DMS 273 treated with DMSO at 0.1 percent for 48 hours (cell line): ENCODE measurements at regions not wholly inside any gene's neighbourhood (a gene's known extent, or its start where the extent isn't known, plus 50 kb on each side); places are given as distances from the start of the nearest gene placed in this dataset.

Experiments used
- DNase-seq: peaks from one replicate; lab custom pipeline; 2025; lab: John Stamatoyannopoulos, UW

DNA sequence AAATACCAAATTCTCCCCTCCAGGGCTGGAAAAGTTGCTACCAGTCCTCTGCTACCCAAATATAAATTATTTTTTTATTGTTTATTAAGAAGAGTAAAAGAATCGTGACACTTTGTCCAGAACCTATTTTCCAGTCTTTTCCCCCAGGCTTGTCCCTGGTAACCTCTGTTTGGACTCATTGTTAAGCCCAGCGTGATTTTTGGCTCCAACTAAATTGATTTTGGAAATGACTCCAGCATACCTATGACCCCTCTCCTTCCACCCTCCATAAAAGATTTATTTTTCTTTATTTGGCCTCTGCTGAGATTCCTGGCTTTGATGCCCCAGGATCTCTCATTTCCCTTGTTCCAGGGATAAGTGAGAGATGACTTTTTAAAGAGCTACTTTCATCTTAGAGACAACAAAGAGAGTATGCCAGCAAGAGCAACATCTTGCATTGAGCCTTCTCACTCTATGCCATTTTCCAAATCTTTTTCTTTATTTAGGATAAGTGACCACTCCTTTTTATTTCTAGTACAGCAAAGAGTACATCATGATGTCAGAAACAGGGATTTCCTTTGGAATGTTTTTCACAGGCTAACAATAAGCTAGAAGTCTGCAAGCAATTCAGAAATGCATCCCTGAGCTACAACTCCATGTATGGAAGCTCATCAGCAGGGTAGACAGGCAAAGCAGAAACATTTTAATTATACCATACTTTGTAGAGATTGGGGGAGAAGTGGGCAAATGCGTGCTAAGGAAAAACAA lies 75.8 kb downstream of the DAD1 start:
- no peak for DNase-seq

DNA sequence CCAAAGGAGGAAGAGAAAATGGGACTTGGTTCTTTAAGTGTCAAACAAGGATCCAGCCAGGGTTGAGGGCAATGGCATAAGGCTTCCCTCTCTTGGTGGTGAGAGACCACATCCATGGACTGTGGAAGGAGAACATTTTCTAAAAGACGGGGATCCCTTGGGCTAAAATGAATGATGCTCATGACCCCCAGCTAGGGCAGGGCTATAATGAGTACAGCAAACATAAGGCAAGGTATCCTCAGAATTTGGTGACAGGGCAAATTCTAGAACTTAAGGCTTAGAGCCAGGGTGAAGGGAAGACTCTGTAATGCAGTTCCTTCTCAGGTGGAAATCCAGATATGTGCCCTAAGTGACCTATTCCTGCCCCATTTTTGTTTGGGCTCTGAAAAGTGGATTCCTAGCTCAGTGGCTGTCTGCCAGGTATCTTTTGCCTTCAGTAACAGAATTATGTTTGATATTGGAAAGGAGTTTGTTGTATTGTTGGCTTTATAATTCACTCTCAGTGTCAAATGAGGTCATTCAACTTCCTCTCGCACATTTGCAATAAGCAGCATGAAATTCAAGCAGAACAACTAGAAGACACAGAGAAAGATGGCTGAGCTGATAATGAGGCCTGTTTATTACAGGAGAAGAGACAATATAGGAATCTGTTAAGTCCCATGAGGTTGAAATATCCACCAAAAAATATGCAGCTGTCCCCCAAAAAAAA lies 76.8 kb downstream of the DAD1 start:
- no peak for DNase-seq

DNA sequence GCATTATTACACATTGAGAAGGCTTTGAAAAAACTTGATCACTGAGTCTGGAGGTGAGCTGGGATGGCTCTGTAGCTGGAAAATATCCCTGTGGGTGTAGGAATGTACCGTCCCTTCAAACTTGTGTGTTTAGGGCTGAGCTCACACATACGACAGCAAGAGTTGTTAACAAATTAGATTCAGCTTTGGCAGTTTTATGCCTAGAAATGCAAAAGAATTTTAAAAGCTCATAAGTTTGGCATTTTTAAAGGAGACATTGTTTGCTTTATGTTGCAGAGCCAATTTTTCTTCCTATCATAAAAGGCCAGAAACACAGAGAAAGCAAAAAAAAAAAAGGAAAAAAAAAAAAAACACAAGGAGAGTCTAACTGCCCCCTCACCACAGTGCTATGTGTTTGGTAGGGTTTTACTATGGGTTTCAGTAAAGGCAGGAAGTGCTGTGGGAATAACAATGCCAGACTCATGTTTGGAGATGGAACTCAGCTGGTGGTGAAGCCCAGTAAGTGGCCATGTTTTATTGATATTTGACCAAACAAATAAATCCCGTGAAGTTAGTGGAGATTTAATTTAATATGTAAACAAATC lies 78.4 kb downstream of the DAD1 start:
- DNase-seq: no peak

DNA sequence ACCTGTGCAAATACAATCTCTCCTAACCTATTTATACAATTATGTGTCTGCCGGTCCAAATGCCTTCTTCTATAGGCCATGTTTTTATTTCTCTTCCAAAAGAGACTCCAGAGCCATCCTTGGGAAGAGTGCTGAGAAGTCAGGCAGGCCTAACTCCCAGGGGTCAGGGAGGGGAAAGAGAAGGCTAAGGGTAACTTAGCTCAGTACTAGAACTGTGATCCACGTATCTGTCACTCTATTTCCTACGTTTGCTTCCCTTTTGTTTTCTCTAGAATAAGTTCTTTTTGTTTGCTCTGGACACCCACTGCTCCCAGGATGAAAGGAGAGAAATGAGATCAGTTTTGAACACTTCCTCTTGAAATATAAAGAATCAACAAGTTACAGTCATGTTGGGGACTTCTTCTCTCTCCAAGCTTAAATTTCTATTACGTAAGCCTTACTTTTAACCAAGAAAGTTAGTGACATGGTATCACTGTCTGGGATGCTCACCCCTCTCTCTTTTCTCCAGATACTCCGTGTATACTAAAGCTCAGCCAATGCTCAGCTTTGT lies 79.2 kb downstream of the DAD1 start:
- no peak for DNase-seq

DNA sequence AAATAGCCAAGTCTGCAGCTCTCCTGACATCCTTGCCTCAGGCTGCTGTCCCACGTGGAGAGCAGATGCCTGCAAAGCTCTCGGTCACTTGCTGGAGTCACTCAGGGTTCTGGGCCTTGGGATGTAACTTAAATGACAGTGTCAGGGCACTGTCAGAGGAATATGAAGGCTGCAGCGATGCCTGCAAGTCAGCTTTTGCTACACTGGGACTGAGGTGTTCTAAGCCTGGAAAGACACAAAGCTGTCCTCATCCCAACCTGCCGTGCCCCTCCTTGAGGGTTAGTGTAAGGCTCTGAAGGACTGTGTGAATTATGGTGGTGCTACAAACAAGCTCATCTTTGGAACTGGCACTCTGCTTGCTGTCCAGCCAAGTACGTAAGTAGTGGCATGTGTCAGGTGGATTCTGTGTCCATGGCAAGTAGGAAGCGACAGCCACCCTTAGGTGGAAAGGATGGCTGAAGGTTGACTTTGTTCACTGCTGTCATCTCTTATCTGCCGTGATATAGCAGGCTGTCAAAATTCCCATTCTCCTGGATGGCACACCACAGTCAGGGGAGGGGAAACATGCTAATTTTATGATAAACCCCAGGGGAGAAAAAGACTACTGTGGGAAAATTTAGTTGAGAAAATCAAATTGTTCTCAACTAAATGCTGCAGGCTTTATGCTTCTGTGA lies 79.9 kb downstream of the DAD1 start:
- no peak for DNase-seq

DNA sequence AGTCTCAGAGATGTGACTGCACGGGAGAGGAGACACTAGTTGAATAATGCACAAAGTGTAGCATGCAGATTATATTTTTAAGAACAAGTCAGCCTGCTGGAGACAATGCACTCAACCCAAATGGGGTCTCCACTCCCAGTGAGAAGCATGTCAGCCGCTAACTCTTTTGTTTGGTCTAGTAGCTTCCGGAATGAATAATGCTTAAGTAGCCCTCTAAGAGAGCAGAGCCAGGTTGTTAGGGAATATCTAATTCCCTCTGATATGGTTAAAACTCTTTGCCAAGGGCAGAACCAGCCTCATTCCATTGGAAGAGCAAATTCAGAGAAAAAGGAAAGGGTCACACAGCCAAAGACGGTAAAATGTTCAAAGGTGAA lies 80.4 kb downstream of the DAD1 start:
- no peak for DNase-seq

DNA sequence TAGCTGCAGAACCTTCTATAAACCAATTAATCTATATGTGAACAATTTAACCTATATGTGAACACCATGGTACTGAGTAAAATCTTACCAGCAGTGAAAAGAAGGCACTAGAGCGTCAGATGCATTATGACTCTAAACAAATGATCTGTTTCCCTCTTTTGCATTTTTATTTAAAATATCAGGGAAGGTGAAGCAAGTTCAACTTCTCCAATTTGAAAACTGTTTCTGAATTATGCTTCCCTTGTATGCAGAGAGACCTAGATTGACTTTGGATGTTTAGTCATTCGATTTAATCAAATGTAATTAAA lies 80.9 kb downstream of the DAD1 start:
- DNase-seq: no peak

DNA sequence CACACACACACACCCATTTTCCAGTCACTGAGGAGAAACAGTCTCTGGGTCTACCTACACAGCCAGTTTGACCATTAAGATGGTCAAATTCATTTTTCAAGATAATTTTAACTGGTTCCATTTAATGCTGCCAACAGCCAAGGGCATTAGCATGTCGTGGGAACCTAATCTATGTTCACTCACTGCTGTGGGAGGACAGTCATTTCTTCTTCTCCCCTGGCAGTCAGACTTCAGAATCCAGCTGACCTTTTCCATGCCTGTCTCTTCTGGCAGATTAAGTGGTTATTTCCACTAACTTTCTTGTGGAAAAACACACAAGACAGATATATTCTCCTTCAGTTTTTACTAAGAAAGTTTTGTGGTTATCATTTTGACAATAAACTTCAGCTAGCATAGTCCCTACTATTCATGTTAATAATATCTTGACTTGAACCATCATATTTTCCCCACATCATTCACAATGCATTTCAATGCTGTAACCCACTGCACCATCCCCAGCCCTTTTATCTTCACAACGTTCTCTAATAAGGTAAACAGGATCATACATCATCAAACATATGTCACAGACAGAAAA lies 82.2 kb downstream of the DAD1 start:
- DNase-seq: no peak

DNA sequence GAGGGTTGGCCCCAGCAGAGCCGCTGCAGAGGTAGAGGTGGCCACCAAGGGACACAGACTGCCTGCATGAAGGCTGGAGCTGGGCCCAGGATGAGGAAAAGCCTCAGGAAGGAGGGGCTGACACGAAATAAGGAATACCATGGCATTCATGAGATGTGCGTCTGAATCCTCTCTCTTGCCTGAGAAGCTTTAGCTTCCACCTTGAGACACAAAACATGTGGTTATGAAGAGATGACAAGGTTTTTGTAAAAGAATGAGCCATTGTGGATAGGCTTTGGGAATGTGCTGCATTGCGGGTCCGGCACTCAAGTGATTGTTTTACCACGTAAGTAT lies 82.7 kb downstream of the DAD1 start:
- no peak for DNase-seq

DNA sequence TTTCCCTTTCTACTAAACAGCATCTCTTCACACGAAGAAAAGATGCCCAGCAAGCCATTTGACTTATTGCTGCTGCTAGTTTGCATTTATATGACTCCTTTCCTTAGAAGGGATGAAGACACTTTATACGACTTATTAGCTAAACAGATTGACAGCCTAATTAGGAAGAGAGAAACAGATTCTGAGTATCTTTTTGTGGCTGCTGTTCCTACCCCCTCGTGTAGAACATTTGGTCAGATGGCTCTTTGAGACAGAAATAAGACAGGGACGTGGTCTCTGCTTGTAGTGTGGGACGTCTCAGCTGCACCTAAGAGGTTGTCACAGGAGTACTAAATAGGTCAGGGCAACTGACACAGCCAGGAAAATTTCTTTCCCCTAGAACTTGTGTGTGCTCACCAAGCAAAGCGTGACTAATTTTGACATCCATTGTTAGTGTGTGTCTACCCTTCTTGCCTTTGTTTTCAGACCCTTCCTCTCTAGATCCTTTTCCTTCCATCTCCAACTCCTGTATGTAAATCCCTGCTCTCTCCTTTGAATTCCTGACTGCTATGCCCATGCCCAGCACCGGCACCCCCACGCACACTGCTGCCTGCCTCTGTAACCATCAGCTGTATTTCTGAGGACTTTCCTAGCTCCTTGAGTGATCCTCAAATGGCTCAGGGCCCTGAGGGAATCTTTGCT lies 83.2 kb downstream of the DAD1 start:
- no peak for DNase-seq

DNA sequence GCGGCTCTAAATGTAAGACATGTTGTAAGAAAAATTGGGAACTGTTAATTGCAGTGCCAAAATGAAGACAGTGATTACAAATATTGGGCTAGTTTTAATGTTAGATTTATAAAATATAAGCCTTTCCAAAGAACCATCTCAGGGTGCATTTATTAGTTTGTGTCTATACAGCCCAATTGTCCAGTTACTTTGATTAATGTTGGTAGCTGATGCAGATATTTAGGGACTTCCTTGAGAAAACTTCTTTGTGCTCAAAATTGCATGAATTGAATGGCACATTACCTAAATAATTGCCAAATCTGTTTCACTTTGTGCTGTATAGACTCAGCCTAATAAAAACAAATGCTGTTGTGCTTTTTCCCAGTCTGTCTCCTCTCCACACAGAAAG lies 83.7 kb downstream of the DAD1 start:
- DNase-seq: no peak

DNA sequence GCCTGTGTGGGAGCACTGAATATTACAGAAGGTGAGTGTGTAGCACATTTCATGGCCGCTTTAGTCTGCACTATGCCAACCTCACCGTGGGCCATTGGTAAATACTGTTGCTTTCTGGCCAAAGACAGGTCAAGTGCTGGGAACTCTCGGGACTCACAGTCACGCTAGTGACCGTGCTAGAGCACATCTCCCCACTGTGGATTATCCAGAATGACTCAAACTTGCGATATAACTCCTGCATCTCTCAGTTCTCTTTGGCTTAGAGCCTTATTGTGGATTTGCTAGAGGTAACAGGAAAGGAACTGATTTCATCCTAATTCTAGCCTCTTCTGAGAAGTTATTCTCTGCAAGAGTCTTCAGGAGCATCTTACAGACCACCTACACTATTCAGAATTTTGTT lies 86.5 kb downstream of the DAD1 start:
- no peak for DNase-seq

DNA sequence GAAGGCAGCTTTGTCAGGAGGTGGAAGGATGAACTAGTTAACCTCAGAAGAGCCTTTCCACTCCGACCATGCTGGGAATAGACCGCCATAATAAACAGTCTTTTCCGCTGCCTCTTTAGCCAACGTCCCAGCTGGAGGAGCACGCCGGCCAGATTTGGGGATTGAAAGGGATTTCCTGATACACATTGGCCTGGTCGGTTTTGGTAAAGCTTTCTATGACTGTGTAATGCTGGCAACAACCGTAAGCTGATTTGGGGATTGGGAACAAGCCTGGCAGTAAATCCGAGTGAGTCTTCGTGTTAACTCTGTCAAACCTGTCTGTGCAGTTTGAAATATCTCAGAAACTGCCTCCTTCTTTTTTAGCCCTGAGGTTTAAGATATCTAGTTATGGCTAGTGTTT lies 87.0 kb downstream of the DAD1 start:
- DNase-seq: no peak

DNA sequence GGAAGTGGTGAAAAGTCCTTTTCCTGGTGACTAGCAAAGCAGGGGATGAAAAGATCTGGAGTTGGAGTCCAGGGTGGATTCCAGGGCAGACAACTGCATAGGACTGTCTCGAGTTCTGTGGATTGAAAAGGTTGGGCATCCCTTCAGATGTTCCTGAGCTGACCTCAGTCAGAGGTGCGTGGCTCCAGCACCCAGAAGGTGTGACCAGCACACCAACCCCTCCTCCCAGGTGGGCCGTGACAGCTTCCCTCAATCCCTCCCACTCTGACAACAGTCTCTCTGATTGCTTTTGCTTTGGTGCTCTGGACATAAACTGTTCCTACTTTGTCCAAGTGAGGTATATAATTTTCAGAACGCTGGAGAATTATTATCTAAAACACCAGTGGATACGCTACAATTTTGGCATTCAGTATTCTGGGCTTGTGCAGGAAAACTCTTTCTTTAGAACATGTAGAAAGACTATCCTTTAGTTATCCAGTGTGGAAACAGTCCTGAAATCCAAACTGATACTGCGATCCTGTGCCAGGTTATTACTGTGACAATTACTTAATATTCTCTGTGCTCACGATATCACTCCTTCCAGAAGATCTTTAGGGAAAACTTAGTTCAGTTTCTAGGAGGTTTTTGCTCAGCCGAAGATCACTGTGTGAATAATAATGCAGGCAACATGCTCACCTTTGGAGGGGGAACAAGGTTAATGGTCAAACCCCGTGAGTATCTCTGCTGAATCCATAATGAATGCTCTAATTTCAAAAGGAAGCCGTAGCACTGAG lies 87.9 kb downstream of the DAD1 start:
- DNase-seq: no peak

DNA sequence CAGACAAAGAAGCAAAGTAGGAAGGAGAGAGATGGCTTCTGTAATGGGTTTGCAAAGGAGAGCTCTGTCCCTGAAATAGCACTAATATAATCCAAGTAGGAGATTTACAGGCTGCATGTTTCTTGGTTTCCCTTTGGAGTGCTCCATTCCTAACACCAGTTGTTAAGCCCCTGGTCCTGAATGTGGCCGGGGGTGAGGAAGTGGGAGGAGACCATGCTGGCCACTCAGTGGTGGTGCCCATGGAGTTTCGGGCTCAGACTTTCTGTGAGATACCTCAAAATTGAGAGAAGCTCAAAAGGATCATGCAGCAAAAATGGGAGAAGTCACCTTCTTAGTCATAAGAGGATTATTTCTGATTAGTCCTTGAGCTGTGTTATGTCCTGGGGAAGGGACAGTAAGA lies 88.5 kb downstream of the DAD1 start:
- no peak for DNase-seq

DNA sequence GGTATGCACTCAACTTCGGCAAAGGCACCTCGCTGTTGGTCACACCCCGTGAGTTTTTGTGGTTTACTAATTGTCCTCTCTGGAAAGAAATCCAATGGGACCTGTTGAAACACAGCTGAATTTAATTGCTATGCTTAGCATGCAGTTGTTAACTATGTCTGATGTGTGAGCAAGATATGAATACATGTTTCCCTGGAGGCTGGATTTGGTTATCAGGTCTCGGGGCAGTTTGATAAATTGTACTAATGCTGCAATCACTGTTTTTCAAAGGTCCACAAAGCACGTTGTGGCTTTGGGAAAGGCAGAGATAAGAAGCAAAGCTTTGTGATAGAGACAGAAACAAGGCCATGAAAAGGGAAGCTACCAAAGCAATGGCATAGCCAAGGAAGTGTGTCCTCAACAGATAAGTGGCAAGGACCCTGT lies 91.3 kb downstream of the DAD1 start:
- no peak for DNase-seq

DNA sequence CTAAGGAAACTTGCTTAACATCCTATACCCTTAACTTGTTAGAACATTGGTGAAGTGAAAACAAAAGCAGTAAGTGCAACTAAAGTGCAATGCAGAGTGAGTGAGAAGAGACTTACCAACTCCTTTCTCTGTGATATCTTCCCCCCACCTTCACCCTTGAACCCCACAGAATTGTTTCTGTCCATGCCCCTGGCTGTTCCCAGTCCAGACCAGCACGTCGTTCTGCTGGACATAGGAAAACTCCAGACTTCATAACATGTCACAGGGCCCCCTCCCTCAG lies 91.9 kb downstream of the DAD1 start:
- no peak for DNase-seq

DNA sequence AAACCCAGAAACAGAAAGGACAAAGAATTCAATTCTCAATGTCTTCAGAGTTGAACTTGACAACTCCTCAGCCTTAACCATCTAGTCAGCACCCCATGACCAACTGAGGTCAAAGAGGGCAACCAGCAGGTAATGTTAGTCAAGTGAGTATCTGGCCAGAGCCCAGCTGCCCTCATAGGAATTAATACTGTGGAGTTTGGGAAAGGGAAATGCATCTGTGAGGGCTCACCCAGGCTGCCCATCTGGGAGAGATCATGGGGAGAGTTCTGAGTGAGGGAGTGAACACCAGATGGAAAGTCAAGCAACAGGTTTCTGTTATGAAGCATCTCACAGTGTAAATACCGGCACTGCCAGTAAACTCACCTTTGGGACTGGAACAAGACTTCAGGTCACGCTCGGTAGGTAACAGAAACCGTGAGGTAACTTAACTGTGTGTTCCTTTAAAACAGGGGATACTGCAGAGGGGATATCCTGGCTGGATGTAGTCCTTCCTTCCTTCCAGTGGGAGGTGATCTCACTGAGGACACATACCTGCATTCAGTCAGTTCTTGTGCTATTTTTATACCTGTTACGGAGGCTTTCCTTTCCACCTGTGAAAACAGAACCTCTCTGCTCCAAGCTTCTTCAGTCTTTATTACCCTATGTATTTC lies 94.4 kb downstream of the DAD1 start:
- DNase-seq: no peak

DNA sequence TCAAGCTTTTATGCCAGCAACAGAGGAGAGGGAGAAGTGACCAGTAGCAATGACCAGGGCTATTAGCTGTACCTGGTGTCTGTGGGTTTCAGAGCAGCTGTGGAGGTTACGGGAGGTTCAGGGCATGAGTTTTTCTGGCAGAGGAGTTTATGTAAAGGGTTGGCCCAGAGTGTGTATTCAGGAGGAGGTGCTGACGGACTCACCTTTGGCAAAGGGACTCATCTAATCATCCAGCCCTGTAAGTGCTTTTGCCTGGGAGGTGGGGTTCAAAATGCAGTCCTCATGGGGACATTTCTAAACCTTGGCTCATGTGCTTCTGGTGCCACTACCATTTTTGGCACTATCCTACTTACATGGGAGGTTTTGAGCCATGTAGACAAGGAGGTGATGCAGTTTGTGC lies 95.3 kb downstream of the DAD1 start:
- DNase-seq: no peak

DNA sequence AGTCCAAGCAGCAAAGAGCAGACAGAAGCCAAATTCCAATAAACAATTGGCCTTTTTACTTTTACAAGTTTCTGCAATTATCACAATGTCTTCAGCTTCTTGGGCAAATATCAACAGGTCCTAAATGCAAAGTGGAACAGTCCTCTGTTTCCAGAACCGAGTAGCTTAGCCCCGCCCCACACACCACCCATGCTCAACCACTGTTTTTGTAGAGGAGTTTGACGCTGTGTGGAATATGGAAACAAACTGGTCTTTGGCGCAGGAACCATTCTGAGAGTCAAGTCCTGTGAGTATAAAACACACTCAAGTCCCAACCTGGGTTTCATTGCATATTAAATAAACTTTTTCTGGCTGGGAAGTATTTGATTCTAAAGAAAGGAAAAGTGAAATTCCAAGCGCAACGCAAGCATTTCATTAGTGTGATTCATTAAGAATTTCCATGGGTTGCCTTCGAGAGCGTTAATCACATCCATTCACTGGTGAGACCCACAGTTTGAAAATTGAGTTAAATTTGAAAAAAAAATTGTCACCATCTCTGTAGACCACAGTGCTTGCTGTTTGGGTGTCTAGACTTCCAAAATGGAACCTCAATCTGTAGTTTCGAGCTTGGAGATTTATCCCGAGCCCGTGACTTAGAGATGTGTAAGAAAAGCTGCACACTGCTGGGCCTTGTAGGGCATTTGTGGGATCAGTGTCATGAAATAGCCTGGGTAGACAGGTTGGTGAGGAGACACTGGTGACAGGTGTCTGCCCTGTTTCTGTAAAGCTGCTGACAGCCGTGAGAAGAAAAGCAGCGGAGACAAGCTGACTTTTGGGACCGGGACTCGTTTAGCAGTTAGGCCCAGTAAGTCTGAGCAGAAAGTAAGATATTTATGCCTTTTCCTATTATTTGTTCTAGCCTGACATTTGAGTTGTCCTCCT lies 96.1 kb downstream of the DAD1 start:
- DNase-seq: no peak
